SK-N-SH (cell line): ENCODE measurements at regions not wholly inside any gene's neighbourhood (a gene's known extent, or its start where the extent isn't known, plus 50 kb on each side); places are given as distances from the start of the nearest gene placed in this dataset.

Experiments used
- CTCF ChIA-PET: fragments of 300-600, 350-600 bp; formaldehyde crosslinking; extraction: SDS; loops from one replicate; lab custom pipeline; 2021; lab: Yijun Ruan, JAX
- POLR2A ChIA-PET: fragments of 350-600 bp; sonication (Branson Sonifier 250); formaldehyde crosslinking; extraction: SDS; loops from one replicate; lab custom pipeline; 2020; ENCODE audit warnings: antibody characterized with exemption, inconsistent platforms; lab: Yijun Ruan, JAX
- DNase-seq: peaks from one replicate; pipeline ENCODE4 v3.0.0; 2012
- H2AFZ ChIP-seq: fragments of 200-600 bp; sonication (generic); 2 replicates; pipeline ENCODE4 v1.8.1; 2016; ENCODE audit warnings: antibody characterized with exemption, mild to moderate bottlenecking, low read depth
- H3F3A ChIP-seq: fragments of 200-600 bp; sonication (generic); replicated peaks from 2 replicates; pipeline ENCODE3; 2016; ENCODE audit warnings: antibody characterized with exemption, mild to moderate bottlenecking; ENCODE audit not compliant: insufficient read depth
- H3K27ac ChIP-seq, 2 experiments: fragments of 200-500 bp in 1 of 2; fragments of 200-600 bp in 1 of 2; sonication (Bioruptor generic) in 1 of 2; sonication (generic), shearing (Covaris generic) in 1 of 2; 2 replicates each; pipeline versions ENCODE4 v1.5.1 to v1.6.1; 2014 to 2016; ENCODE audit warnings: low read depth in 2 of 2, inconsistent platforms in 1 of 2, low read length in 1 of 2, mild to moderate bottlenecking in 1 of 2, mixed read lengths in 1 of 2
- H3K27me3 ChIP-seq: fragments of 200-600 bp; sonication (generic), shearing (Covaris generic); 2 replicates; pipeline ENCODE4 v1.6.1; 2016; ENCODE audit warnings: mixed run types; ENCODE audit not compliant: insufficient read depth
- H3K36me3 ChIP-seq, 2 experiments: fragments of 200-500 bp in 1 of 2; fragments of 200-600 bp in 1 of 2; sonication (Bioruptor generic) in 1 of 2; sonication (generic) in 1 of 2; replicated peaks in 1 of 2; 2 replicates each; pipeline versions ENCODE3 to v1.5.1; 2014 to 2016; ENCODE audit warnings: low read length in 1 of 2, mild to moderate bottlenecking in 1 of 2; ENCODE audit not compliant: insufficient read depth in 2 of 2, control insufficient read depth in 1 of 2
- H3K4me1 ChIP-seq, 2 experiments: fragments of 200-500 bp in 1 of 2; fragments of 200-600 bp in 1 of 2; sonication (Bioruptor generic) in 1 of 2; sonication (generic), shearing (Covaris generic) in 1 of 2; 2 replicates each; pipeline versions ENCODE4 v1.5.1 to v1.6.1; 2014 to 2016; ENCODE audit warnings: low read depth in 1 of 2, low read length in 1 of 2, mixed run types in 1 of 2; ENCODE audit not compliant: insufficient read depth in 2 of 2, control insufficient read depth in 1 of 2
- H3K4me2 ChIP-seq: fragments of 200-600 bp; sonication (generic), shearing (Covaris generic); 2 replicates; pipeline ENCODE4 v1.6.1; 2017; ENCODE audit warnings: mixed run types
- H3K4me3 ChIP-seq, 2 experiments: fragments of 200-500 bp in 1 of 2; fragments of 200-600 bp in 1 of 2; sonication (Bioruptor generic) in 1 of 2; sonication (generic), shearing (Covaris generic) in 1 of 2; 2 replicates each; pipeline versions ENCODE4 v1.5.1 to v1.8.1; 2014 to 2016; ENCODE audit warnings: low read depth in 2 of 2, inconsistent platforms in 1 of 2, low read length in 1 of 2, mild to moderate bottlenecking in 1 of 2, mixed read lengths in 1 of 2, moderate library complexity in 1 of 2
- H3K79me2 ChIP-seq: fragments of 200-600 bp; sonication (generic); 2 replicates; pipeline ENCODE4 v1.8.1; 2017; ENCODE audit warnings: mild to moderate bottlenecking; ENCODE audit not compliant: insufficient read depth
- H3K9ac ChIP-seq: fragments of 200-600 bp; sonication (generic); 2 replicates; pipeline ENCODE4 v1.6.1; 2017; ENCODE audit warnings: mixed run types
- H3K9me2 ChIP-seq: fragments of 200-600 bp; sonication (generic); 2 replicates; pipeline ENCODE4 v1.6.1; 2017; ENCODE audit warnings: mixed run types
- H3K9me3 ChIP-seq: fragments of 200-600 bp; sonication (generic); 2 replicates; pipeline ENCODE4 v1.6.1; 2017; ENCODE audit warnings: mixed run types, mild to moderate bottlenecking, moderate library complexity
- H4K20me1 ChIP-seq: fragments of 200-600 bp; sonication (generic); 2 replicates; pipeline ENCODE4 v1.6.1; 2017; ENCODE audit warnings: mild to moderate bottlenecking, mixed run types; ENCODE audit not compliant: insufficient read depth
- CHD2 ChIP-seq: fragments of 150-350 bp; IDR thresholded peaks from 2 replicates; pipeline ENCODE4 v1.6.1; 2018; ENCODE audit warnings: low read length; ENCODE audit not compliant: partially characterized antibody
- EZH2phosphoT487 ChIP-seq: fragments of 200-600 bp; sonication (generic); IDR thresholded peaks from 2 replicates; pipeline ENCODE4 v1.6.1; 2017; ENCODE audit warnings: low read depth, mixed run types, mild to moderate bottlenecking, antibody characterized with exemption, moderate library complexity, borderline replicate concordance
- FOSL2 ChIP-seq: IDR thresholded peaks from 2 replicates; pipeline ENCODE4 v1.4.0; 2012; ENCODE audit warnings: low read depth, mild to moderate bottlenecking, moderate library complexity, borderline replicate concordance
- FOXJ3 ChIP-seq: sonication (generic); formaldehyde crosslinking; IDR thresholded peaks from 2 replicates; pipeline ENCODE4 v1.5.1; 2020; ENCODE audit warnings: mild to moderate bottlenecking, missing genetic modification reagents
- GABPA ChIP-seq: IDR thresholded peaks from 2 replicates; pipeline ENCODE4 v1.4.0; 2012; ENCODE audit warnings: low read depth, mild to moderate bottlenecking
- GATA2 ChIP-seq: sonication (generic); formaldehyde crosslinking; IDR thresholded peaks from 2 replicates; pipeline ENCODE4 v1.5.0; 2020; ENCODE audit warnings: mild to moderate bottlenecking, missing genetic modification reagents
- JUND ChIP-seq: IDR thresholded peaks from 2 replicates; pipeline ENCODE4 v1.4.0; 2012
- MEF2A ChIP-seq: IDR thresholded peaks from 2 replicates; pipeline ENCODE4 v1.4.0; 2012; ENCODE audit warnings: low read depth, borderline replicate concordance
- MXI1 ChIP-seq: IDR thresholded peaks from 2 replicates; pipeline ENCODE4 v1.6.1; 2012; ENCODE audit warnings: mild to moderate bottlenecking, low read depth, low read length, improper control_type of control experiment
- POLR2AphosphoS5 ChIP-seq: IDR thresholded peaks from 2 replicates; pipeline ENCODE4 v1.6.1; 2012; ENCODE audit warnings: low read depth, low read length
- RAD21 ChIP-seq: IDR thresholded peaks from 2 replicates; pipeline ENCODE4 v1.6.1; 2012; ENCODE audit warnings: mild to moderate bottlenecking, low read length
- RCOR1 ChIP-seq: fragments of 150-350 bp; IDR thresholded peaks from 2 replicates; pipeline ENCODE4 v1.6.1; 2017; ENCODE audit warnings: antibody characterized with exemption, low read length
- RFX5 ChIP-seq: IDR thresholded peaks from 2 replicates; pipeline ENCODE4 v1.6.1; 2012; ENCODE audit warnings: mild to moderate bottlenecking, improper control_type of control experiment, low read length
- RXRA ChIP-seq: IDR thresholded peaks from 2 replicates; pipeline ENCODE4 v1.4.0; 2012; ENCODE audit warnings: low read depth, mild to moderate bottlenecking, borderline replicate concordance
- SIN3A ChIP-seq: IDR thresholded peaks from 2 replicates; pipeline ENCODE4 v1.6.1; 2012; ENCODE audit warnings: low read depth, mild to moderate bottlenecking, low read length, moderate library complexity, borderline replicate concordance
- SMC3 ChIP-seq: IDR thresholded peaks from 2 replicates; pipeline ENCODE4 v1.6.1; 2012; ENCODE audit warnings: low read depth, low read length, improper control_type of control experiment
- TAF1 ChIP-seq: IDR thresholded peaks from 2 replicates; pipeline ENCODE4 v1.6.1; 2012; ENCODE audit warnings: low read depth, mild to moderate bottlenecking, low read length, moderate library complexity, borderline replicate concordance
- TCF12 ChIP-seq: IDR thresholded peaks from 2 replicates; pipeline ENCODE4 v1.4.0; 2012
- TEAD4 ChIP-seq: IDR thresholded peaks from 2 replicates; pipeline ENCODE4 v1.4.0; 2012; ENCODE audit warnings: mild to moderate bottlenecking, borderline replicate concordance; ENCODE audit not compliant: insufficient read depth
- WGBS: methylation state at CpG from one replicate; pipeline ENCODE4 v1.1.6; 2017; ENCODE audit warnings: low lambda C conversion rate; 5-methylcytosine and 5-hydroxymethylcytosine counted together
- TF ChIP-seq, protein P1 (sequence below): IDR thresholded peaks from 2 replicates; pipeline ENCODE4; 2012
- TF ChIP-seq, protein P2 (sequence below): IDR thresholded peaks from 2 replicates; pipeline ENCODE4 v1.4.0; 2012; ENCODE audit warnings: low read depth, borderline replicate concordance
- TF ChIP-seq, protein P3 (sequence below): IDR thresholded peaks from 2 replicates; pipeline ENCODE4 v1.4.0; 2012; ENCODE audit warnings: low read depth
- TF ChIP-seq, protein P4 (sequence below): fragments of 150-350 bp; IDR thresholded peaks from 2 replicates; pipeline ENCODE4 v1.6.1; 2017; ENCODE audit warnings: antibody characterized with exemption, low read length, low read depth, borderline replicate concordance

DNA sequence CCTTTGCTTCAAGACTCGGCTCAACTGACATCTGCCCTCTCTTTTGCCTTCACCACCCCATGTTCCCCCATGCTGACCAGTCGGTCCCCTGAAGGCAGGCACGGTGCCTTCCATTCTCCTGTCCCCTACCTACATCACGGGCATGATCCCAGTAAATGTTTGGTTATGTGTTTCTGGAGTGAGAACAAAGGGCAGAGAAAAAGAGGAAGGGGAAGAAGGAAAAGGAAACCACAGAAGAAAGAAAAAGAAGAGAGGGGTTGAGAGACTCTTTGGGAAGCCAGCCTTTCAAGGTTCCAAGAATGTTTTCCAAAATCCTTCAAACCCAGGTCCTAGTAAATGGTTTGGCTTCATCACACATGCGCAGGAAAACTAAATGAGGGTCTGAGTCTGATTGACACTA, 84.9 kb downstream of the CDC7 start:
- Histone ChIP-seq H2AFZ (no peak overlapping the region), H3K4me3 (no peak overlapping the region), H3K79me2 (no peaks in the 10 kb centered on the region), H3K27ac (no peak overlapping the region), H4K20me1 (no peaks in the 10 kb centered on the region), H3K36me3 (no peaks in the 10 kb centered on the region), H3F3A (no peaks in the 10 kb centered on the region), H3K9me2 (no peaks in the 10 kb centered on the region), H3K4me2 (no peak overlapping the region), H3K9me3 (no peaks in the 10 kb centered on the region), H3K9ac (no peak overlapping the region), H3K4me1 (peaks cover 0 to 2% of the 10 kb centered on the region in 2 experiments; a peak in 1 of 4 replicates), H3K27me3 (peaks cover 4% of the 10 kb centered on the region; the same call in 1 of the 2 replicates)
- POLR2A ChIA-PET, result no interaction called here
- no peak for TF ChIP-seq FOXJ3 (CRISPR knock-in tag)
- no peak for TF ChIP-seq TAF1
- TF ChIP-seq CHD2, result no peak
- TF ChIP-seq, protein P1, sequence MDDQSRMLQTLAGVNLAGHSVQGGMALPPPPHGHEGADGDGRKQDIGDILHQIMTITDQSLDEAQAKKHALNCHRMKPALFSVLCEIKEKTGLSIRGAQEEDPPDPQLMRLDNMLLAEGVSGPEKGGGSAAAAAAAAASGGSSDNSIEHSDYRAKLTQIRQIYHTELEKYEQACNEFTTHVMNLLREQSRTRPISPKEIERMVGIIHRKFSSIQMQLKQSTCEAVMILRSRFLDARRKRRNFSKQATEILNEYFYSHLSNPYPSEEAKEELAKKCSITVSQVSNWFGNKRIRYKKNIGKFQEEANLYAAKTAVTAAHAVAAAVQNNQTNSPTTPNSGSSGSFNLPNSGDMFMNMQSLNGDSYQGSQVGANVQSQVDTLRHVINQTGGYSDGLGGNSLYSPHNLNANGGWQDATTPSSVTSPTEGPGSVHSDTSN, result no peak
- no peak for TF ChIP-seq JUND
- TF ChIP-seq TEAD4, result no peak
- TF ChIP-seq SMC3, result no peak
- no peak for TF ChIP-seq MXI1
- TF ChIP-seq, protein P2, sequence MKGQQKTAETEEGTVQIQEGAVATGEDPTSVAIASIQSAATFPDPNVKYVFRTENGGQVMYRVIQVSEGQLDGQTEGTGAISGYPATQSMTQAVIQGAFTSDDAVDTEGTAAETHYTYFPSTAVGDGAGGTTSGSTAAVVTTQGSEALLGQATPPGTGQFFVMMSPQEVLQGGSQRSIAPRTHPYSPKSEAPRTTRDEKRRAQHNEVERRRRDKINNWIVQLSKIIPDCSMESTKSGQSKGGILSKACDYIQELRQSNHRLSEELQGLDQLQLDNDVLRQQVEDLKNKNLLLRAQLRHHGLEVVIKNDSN, result no peak
- no peak for TF ChIP-seq MEF2A
- no peak for TF ChIP-seq RAD21
- TF ChIP-seq, protein P3, sequence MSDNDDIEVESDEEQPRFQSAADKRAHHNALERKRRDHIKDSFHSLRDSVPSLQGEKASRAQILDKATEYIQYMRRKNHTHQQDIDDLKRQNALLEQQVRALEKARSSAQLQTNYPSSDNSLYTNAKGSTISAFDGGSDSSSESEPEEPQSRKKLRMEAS, result no peak
- no peak for TF ChIP-seq RXRA
- TF ChIP-seq GABPA, result no peak
- TF ChIP-seq SIN3A, result no peak
- TF ChIP-seq, protein P4, sequence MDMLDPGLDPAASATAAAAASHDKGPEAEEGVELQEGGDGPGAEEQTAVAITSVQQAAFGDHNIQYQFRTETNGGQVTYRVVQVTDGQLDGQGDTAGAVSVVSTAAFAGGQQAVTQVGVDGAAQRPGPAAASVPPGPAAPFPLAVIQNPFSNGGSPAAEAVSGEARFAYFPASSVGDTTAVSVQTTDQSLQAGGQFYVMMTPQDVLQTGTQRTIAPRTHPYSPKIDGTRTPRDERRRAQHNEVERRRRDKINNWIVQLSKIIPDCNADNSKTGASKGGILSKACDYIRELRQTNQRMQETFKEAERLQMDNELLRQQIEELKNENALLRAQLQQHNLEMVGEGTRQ, result no peak
- WGBS, result 33% methylated on average over 5 of the region's 5 CpGs
- CTCF ChIA-PET, result interaction anchor here (1.2 kb wide), 1 partner anchor 16 kb away, joined by 3 read pairs; no protein-coding TSS in a partner anchor
- DNase-seq, result no peak

DNA sequence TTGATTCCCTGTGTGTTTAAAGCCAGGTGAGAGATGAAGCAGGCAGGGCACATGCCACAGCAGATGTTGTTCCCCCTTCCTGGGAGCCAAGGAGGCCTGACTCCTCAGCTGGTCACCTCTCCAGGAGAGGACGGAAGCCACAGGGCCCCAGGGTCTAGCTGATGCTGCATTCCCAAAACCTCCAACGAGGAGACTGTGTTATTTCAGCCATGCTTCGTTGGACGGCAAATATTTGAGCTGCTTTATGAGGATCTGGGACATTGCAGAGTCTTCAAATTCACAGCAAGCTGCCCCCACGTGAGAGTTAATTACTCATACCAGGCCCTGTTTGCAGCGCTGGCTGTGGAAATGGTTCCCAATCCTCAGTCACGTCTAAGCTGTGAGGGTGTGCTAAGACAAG, 85.3 kb downstream of the CDC7 start:
- Histone ChIP-seq H3K9ac (no peak overlapping the region), H3K4me3 (no peak overlapping the region), H3K27ac (no peak overlapping the region), H3K9me3 (no peaks in the 10 kb centered on the region), H3K36me3 (no peaks in the 10 kb centered on the region), H4K20me1 (no peaks in the 10 kb centered on the region), H3F3A (no peaks in the 10 kb centered on the region), H3K79me2 (no peaks in the 10 kb centered on the region), H3K4me1 (peaks cover 0 to 2% of the 10 kb centered on the region in 2 experiments; a peak in 1 of 4 replicates), H3K27me3 (peaks cover 5% of the 10 kb centered on the region; the same call in 1 of the 2 replicates), H2AFZ (no peak overlapping the region), H3K4me2 (no peak overlapping the region), H3K9me2 (no peaks in the 10 kb centered on the region)
- WGBS, result no CpG with 5 or more reads among the region's 7 CpGs
- ChIA-PET POLR2A (no interaction called here), CTCF (interaction anchor here (1.2 kb wide), 1 partner anchor 15 kb away, joined by 3 read pairs; no protein-coding TSS in a partner anchor)
- no peak for DNase-seq
- no peak for TF ChIP-seq MEF2A
- TF ChIP-seq RXRA, result no peak
- no peak for TF ChIP-seq POLR2AphosphoS5
- no peak for TF ChIP-seq TCF12
- no peak for TF ChIP-seq TEAD4
- TF ChIP-seq EZH2phosphoT487, result no peak
- TF ChIP-seq, protein P1, result no peak
- no peak for TF ChIP-seq RAD21
- no peak for TF ChIP-seq MXI1
- TF ChIP-seq, protein P2, result no peak
- no peak for TF ChIP-seq GATA2 (CRISPR knock-in tag)
- no peak for TF ChIP-seq JUND
- TF ChIP-seq FOSL2, result no peak
- TF ChIP-seq GABPA, result no peak
- no peak for TF ChIP-seq RCOR1
- no peak for TF ChIP-seq RFX5
- TF ChIP-seq SIN3A, result no peak
